ENCODE measurements at regions not wholly inside any gene's neighbourhood (a gene's known extent, or its start where the extent isn't known, plus 50 kb on each side); places are given as distances from the start of the nearest gene placed in this dataset.

DNA sequence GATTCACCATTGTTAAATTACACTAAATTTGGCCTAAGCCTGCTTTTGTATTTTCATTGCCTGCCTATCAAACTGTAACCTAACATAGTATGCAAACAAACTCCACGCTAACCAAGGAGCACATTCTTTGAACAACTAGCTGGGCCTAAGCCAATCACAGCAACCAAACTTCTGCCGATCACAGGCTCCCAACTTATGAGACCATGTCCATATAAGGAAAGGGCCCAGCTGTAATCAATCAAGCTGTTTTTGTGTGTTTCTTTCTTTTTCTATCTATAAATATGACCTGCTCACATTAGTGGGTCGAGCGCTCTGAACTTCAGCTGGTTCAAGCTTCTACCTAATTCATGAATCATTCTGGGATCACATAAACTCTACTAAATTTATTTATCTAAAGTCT, 473.6 kb downstream of the SI start:
- TF ChIP-seq POLR2AphosphoS5 (IDR thresholded peaks at IDR 0.05), result no peak
- TF ChIP-seq, protein P1, sequence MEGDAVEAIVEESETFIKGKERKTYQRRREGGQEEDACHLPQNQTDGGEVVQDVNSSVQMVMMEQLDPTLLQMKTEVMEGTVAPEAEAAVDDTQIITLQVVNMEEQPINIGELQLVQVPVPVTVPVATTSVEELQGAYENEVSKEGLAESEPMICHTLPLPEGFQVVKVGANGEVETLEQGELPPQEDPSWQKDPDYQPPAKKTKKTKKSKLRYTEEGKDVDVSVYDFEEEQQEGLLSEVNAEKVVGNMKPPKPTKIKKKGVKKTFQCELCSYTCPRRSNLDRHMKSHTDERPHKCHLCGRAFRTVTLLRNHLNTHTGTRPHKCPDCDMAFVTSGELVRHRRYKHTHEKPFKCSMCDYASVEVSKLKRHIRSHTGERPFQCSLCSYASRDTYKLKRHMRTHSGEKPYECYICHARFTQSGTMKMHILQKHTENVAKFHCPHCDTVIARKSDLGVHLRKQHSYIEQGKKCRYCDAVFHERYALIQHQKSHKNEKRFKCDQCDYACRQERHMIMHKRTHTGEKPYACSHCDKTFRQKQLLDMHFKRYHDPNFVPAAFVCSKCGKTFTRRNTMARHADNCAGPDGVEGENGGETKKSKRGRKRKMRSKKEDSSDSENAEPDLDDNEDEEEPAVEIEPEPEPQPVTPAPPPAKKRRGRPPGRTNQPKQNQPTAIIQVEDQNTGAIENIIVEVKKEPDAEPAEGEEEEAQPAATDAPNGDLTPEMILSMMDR (IDR thresholded peaks at IDR 0.05), result no peak
- no peak for TF ChIP-seq EP300 (IDR thresholded peaks at IDR 0.05)
- TF ChIP-seq POLR2A (IDR thresholded peaks at IDR 0.05), result no peak
- Histone ChIP-seq H3K27me3 (no peaks in the 10 kb centered on the region), H3K4me1 (no peaks in the 10 kb centered on the region), H3K4me3 (no peak overlapping the region), H3K27ac (no peak overlapping the region), H3K36me3 (no peaks in the 10 kb centered on the region), H3K9me3 (no peaks in the 10 kb centered on the region)
- WGBS, 2 donors (ENCODE audit: low coverage in 1 of 2), result 13 to 45% methylated on average over 2 to 4 of the region's 4 CpGs
- no peak for ATAC-seq

GRCh38 chr3:164577667-164578210, 500.6 kb downstream of the SI start:
- H3K4me1 ChIP-seq, result no peaks in the 10 kb centered on the region
- 78 to 100% methylated on average over 2 of the region's 2 CpGs for WGBS, 2 donors (ENCODE audit: low coverage in 1 of 2)
- no peaks in the 10 kb centered on the region for H3K27me3 ChIP-seq
- H3K9me3 ChIP-seq, result no peaks in the 10 kb centered on the region
- no peak overlapping the region for H3K4me3 ChIP-seq
- no peak for ATAC-seq
- H3K36me3 ChIP-seq, result no peaks in the 10 kb centered on the region
- TF ChIP-seq POLR2AphosphoS5 (IDR thresholded peaks at IDR 0.05) (no peak), EP300 (IDR thresholded peaks at IDR 0.05) (no peak), POLR2A (IDR thresholded peaks at IDR 0.05) (no peak)
- TF ChIP-seq, protein P1 (IDR thresholded peaks at IDR 0.05), result no peak
- H3K27ac ChIP-seq, result no peak overlapping the region

DNA sequence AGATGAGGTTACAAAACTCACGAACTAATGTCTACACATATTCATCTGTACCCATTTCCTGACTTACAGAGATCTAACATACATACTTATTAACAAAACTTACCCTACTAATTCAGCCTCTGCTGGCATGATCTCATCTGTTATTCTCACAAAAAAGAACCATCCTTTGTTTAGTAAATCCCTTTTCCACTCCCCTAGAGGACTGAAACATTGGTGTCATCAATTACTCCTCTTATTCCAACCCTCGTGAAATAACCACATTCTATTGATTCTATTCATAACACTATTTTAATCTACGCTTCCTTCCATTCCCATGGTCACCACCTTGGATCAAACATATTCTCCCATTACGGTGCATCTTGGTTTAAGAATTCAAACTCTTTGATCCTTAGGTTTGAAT, 505.9 kb downstream of the SI start:
- 86 to 100% methylated on average over 3 to 4 of the region's 4 CpGs for WGBS, 2 donors (ENCODE audit: low coverage in 1 of 2)
- Histone ChIP-seq H3K9me3 (no peaks in the 10 kb centered on the region), H3K4me1 (no peaks in the 10 kb centered on the region), H3K36me3 (no peaks in the 10 kb centered on the region), H3K4me3 (no peak overlapping the region), H3K27ac (no peak overlapping the region), H3K27me3 (no peaks in the 10 kb centered on the region)
- TF ChIP-seq POLR2AphosphoS5 (IDR thresholded peaks at IDR 0.05) (no peak), POLR2A (IDR thresholded peaks at IDR 0.05) (no peak), EP300 (IDR thresholded peaks at IDR 0.05) (no peak)
- TF ChIP-seq, protein P1 (IDR thresholded peaks at IDR 0.05), result no peak
- no peak for ATAC-seq

- no peak overlapping the region for H3K4me3 ChIP-seq
- H3K27ac ChIP-seq, result no peak overlapping the region
- no peaks in the 10 kb centered on the region for H3K27me3 ChIP-seq
- no peaks in the 10 kb centered on the region for H3K4me1 ChIP-seq
- no peak for TF ChIP-seq POLR2AphosphoS5 (IDR thresholded peaks at IDR 0.05)
- TF ChIP-seq, protein P1 (IDR thresholded peaks at IDR 0.05), result no peak
- TF ChIP-seq EP300 (IDR thresholded peaks at IDR 0.05), result no peak
- no peak for TF ChIP-seq POLR2A (IDR thresholded peaks at IDR 0.05)
- no peaks in the 10 kb centered on the region for H3K36me3 ChIP-seq
- no peaks in the 10 kb centered on the region for H3K9me3 ChIP-seq
- no peak for ATAC-seq
Observed at GRCh38 chr3:164550857-164551256, 527.4 kb downstream of the SI start.

DNA sequence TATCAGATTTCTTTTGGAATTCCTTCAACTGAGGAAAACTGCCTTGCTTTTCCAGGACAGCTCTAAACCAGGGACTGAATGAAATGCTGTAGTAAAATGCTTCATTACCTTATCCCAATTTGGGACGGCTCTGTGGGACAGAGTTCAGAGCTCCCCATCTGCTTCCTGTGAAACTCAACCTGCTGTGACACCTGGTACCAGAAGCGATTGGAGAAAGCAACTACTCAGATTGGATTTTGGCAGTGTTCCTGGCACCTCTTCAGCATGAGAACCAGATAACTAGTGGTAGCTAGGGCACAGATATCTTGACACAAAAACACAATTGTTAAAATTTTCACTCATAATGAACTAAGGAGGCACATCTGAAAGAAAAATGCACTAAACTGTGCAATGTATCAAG, 539.1 kb downstream of the SI start:
- 76% methylated on average over 2 of the region's 2 CpGs; no CpG with 5 or more reads in 1 of the 2 donors for WGBS, 2 donors (ENCODE audit: low coverage in 1 of 2)
- TF ChIP-seq EP300 (IDR thresholded peaks at IDR 0.05) (no peak), POLR2A (IDR thresholded peaks at IDR 0.05) (no peak), POLR2AphosphoS5 (IDR thresholded peaks at IDR 0.05) (no peak)
- TF ChIP-seq, protein P1 (IDR thresholded peaks at IDR 0.05), result no peak
- no peaks in the 10 kb centered on the region for H3K36me3 ChIP-seq

More for the DNA sequence above, 539.1 kb downstream of the SI start:
- Histone ChIP-seq H3K9me3 (no peaks in the 10 kb centered on the region), H3K27me3 (no peaks in the 10 kb centered on the region), H3K4me3 (no peak overlapping the region), H3K27ac (no peak overlapping the region), H3K4me1 (no peaks in the 10 kb centered on the region)
- ATAC-seq, result no peak

Data from gastroesophageal sphincter (tissue), 4 donors.